Effector memory CD4-positive, alpha-beta T cell (primary cell): ENCODE measurements at regions not wholly inside any gene's neighbourhood (a gene's known extent, or its start where the extent isn't known, plus 50 kb on each side); places are given as distances from the start of the nearest gene placed in this dataset.

ENCODE experiments used
- DNase-seq, 3 donors: peaks; one replicate each; pipeline ENCODE4 v3.0.0-alpha.2; 2020
- H3K27ac ChIP-seq: 2 replicates; pipeline ENCODE4 v1.7.0; 2013; ENCODE audit warnings: mild to moderate bottlenecking, low read length, moderate library complexity; ENCODE audit not compliant: insufficient read depth, poor library complexity, severe bottlenecking
- H3K27me3 ChIP-seq: replicated peaks from 2 replicates; pipeline ENCODE4 v1.7.0; 2013; ENCODE audit warnings: mild to moderate bottlenecking, low read length; ENCODE audit not compliant: insufficient read depth, control insufficient read depth, poor library complexity, severe bottlenecking
- H3K36me3 ChIP-seq: 2 replicates; pipeline ENCODE4 v1.7.0; 2013; ENCODE audit warnings: mild to moderate bottlenecking, low read length, moderate library complexity; ENCODE audit not compliant: control insufficient read depth, insufficient read depth
- H3K4me1 ChIP-seq: 2 replicates; pipeline ENCODE4 v1.7.0; 2013; ENCODE audit warnings: low read length, mild to moderate bottlenecking; ENCODE audit not compliant: control insufficient read depth, insufficient read depth, poor library complexity, severe bottlenecking
- H3K4me3 ChIP-seq: 2 replicates; pipeline ENCODE4 v1.7.0; 2013; ENCODE audit warnings: low read length, low read depth, mild to moderate bottlenecking; ENCODE audit not compliant: insufficient read depth, poor library complexity, severe bottlenecking
- H3K9me3 ChIP-seq: 2 replicates; pipeline ENCODE4 v1.7.0; 2013; ENCODE audit warnings: mild to moderate bottlenecking, low read length, moderate library complexity; ENCODE audit not compliant: control insufficient read depth

DNA sequence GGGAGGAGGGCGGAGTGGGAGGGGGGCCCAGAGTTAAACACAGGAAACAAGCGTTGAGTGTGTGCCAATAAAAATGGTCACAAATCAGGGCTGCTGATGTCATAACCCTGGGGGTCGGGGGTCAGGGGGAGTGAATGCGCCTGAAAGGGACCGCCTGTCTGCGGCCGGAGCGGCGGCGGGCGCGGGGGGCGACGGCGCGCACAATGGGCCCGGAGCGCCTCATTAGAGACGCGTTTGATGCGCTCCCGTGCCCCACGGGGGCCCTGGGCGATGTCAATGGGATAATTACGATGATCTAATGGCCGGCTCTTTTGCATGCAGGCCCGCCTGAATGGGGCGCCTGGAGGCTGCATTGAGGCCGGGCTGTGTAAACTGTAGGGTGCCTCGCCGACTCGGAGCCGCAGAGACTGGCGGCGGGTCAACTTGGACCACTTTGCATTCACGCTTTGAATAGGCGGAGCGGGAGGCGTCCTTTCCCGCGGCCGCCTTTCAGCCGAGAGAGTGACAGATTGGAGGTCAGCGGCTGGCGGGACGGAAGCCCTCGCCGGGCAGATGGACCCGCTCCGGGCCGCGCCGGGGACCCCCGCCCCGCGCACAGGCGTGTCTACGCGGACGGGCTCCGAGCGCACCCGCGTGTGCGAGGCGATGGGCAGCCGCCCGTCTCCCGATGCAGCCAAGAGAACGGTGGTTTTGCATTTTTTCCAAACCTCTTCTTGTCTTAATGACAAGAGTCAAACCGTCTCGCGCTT is 296.1 kb downstream of the TFAP2C start:
- Histone ChIP-seq H3K27ac (no peak overlapping the region), H3K4me1 (no peaks in the 10 kb centered on the region), H3K27me3 (peaks cover 11% of the 10 kb centered on the region), H3K4me3 (no peak overlapping the region), H3K9me3 (no peaks in the 10 kb centered on the region), H3K36me3 (no peaks in the 10 kb centered on the region)
- no peak for DNase-seq

DNA sequence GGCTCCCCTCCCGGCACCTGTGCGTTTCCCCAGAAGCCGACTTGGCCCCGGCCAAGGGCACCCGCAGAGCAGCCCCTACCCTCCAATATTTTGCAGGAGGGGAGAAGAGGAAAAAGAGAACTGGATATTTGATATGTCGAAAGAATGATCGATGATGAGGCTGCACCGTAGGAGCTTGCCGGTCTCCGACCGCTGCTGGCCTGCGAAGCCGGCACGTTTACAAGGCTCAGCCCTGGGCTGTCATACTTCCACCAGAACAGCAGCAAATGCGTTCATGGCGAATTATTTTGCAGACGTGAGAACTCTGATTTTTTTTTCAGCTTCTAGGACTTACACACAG is 296.7 kb downstream of the TFAP2C start:
- Histone ChIP-seq H3K27me3 (peaks cover 11% of the 10 kb centered on the region), H3K36me3 (no peaks in the 10 kb centered on the region), H3K4me1 (no peaks in the 10 kb centered on the region), H3K9me3 (no peaks in the 10 kb centered on the region), H3K4me3 (no peak overlapping the region), H3K27ac (no peak overlapping the region)
- no peak for DNase-seq

DNA sequence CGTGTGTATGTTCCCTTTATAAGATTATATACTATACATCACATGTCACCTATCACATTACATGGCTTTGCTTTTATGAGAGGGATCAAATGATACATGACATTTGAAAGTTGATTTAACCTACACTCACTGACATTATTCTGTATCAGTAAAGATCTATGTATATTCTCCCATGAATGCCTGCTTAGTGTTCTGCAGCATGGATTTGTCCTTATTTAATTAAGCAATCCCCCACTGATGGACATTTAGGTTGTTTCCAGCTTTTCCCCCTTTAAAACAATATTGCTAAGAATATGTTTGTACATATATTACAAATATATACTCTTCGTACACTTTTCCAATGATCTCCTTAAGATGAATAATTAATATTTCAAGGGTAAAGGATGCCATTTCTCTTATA is 297.4 kb downstream of the TFAP2C start:
- no peak overlapping the region for H3K27ac ChIP-seq
- no peaks in the 10 kb centered on the region for H3K36me3 ChIP-seq
- DNase-seq, result no peak
- H3K4me3 ChIP-seq, result no peak overlapping the region
- H3K4me1 ChIP-seq, result no peaks in the 10 kb centered on the region
- H3K9me3 ChIP-seq, result no peaks in the 10 kb centered on the region
- peaks cover 11% of the 10 kb centered on the region for H3K27me3 ChIP-seq

DNA sequence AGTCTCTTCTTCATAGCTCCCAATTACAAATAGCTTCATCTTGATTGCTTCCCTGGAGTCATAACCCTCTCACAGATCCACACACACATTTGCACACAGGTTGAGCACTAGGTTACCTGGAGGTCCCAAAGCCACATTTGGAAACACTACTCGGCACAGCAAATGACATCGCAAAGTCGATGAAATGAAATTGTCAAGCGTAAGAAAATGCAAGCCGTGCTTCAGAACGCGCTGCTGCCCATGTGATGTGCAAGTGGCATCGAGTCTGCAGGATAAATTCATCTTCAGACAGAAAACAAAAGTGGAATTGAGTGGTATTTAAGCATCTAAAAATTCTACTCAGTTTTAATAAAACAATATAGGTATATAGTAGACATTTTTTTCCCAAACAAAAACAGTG is 298.0 kb downstream of the TFAP2C start:
- DNase-seq, result no peak
- no peaks in the 10 kb centered on the region for H3K9me3 ChIP-seq
- H3K27me3 ChIP-seq, result peaks cover 11% of the 10 kb centered on the region
- H3K27ac ChIP-seq, result no peak overlapping the region
- no peaks in the 10 kb centered on the region for H3K36me3 ChIP-seq
- H3K4me1 ChIP-seq, result no peaks in the 10 kb centered on the region
- no peak overlapping the region for H3K4me3 ChIP-seq

DNA sequence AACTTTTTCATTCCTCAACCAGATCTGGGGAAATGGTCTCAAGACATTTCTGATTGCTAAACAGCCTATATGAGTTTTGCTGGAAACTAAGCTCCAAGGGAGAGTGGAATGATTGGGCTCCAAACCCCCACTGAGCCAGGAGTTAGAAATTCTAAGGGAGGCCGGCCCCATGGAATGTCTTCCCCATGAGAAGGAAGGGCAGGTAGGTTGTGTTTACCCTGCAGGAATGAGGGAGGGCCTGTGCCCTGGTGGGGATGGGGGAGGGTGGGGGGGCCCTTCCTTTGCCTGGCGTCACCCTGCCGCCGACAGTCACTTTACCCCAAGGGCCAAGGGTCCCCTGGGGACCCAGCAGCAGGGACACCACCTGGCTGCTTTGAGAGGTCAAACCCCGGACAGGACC is 298.9 kb downstream of the TFAP2C start:
- Histone ChIP-seq H3K4me1 (no peaks in the 10 kb centered on the region), H3K27ac (no peak overlapping the region), H3K9me3 (no peaks in the 10 kb centered on the region), H3K27me3 (peaks cover 11% of the 10 kb centered on the region), H3K4me3 (no peak overlapping the region), H3K36me3 (no peaks in the 10 kb centered on the region)
- no peak for DNase-seq

DNA sequence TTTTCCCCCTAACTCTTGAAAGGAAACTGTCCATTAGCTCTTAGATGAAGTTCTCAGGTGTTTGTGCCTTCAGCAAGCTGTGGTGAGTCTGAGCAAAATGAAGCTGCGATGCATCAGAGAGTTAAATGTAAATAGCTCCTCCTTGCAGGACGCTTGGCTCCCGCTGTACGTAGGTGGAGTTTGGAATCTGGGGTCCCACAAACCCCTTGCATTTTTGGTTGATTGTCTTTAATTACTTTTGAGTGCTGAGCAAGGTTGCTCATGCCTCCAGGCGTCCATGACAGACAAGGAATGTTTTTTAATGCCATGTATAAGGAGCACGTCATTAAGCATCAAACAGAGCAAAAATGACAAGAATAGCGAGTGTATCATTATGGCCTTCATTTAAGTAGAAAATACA is 300.5 kb downstream of the TFAP2C start:
- DNase-seq, result no peak
- Histone ChIP-seq H3K27ac (no peak overlapping the region), H3K36me3 (no peaks in the 10 kb centered on the region), H3K4me3 (no peak overlapping the region), H3K9me3 (no peaks in the 10 kb centered on the region), H3K4me1 (no peaks in the 10 kb centered on the region), H3K27me3 (peaks cover 8% of the 10 kb centered on the region)

DNA sequence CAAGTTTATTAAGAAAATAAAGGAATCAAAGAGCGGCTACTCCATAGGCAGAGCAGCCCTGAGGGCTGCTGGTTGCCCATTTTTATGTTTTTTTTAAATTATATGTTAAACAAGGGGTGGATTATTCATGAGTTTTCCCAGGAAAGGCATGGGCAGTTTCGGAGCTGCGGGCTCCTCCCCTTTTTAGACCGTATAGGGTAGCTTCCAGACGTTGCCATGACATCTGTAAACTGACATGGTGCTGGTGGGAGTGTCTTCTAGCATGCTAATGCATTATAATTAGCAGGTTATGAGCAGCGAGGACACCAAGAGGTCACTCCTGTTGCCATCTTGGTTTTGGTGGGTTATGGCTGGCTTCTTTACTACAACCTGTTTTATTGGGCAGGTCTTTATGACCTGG is 301.8 kb downstream of the TFAP2C start:
- no peak for DNase-seq
- H3K27me3 ChIP-seq, result no peaks in the 10 kb centered on the region
- no peaks in the 10 kb centered on the region for H3K36me3 ChIP-seq
- H3K27ac ChIP-seq, result no peak overlapping the region
- H3K4me3 ChIP-seq, result no peak overlapping the region
- H3K4me1 ChIP-seq, result no peaks in the 10 kb centered on the region
- H3K9me3 ChIP-seq, result no peaks in the 10 kb centered on the region

DNA sequence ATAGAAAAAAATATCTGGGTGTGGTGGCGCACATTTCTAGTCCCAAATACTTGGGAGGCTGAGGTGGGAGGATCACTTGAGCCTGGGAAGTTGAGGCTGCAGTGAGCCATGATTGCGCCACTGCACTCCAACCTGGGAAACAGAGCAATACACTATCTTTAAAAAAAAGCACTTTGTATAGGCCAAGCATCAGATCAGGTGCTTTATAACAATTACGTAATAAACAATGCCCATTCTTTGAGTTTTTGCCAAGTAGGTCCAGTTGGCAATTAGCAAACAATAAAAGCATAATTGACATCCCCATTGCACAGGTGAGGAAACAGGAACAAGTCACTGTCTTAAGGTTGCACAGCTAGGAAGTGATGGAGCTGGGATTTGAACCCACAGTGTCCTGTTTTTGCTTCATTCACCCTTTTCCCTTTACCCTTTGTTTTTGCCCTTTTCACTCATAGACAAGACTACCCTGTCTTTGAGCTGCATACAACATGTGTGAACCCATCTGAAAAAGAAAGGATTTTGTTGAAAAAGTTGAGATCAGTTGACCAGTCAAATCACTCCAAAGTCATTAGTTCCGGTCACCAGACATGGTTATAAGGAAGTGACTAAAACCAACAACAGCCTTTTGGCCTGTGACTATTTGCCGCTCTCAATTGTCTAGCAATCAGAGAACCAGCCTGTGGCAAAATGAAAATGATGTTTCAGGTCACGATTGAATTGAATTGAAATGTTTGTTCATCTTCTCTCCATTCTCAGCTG is 303.6 kb downstream of the TFAP2C start:
- no peaks in the 10 kb centered on the region for H3K9me3 ChIP-seq
- H3K27me3 ChIP-seq, result no peaks in the 10 kb centered on the region
- H3K36me3 ChIP-seq, result no peaks in the 10 kb centered on the region
- DNase-seq, result no peak
- H3K4me1 ChIP-seq, result no peaks in the 10 kb centered on the region
- H3K4me3 ChIP-seq, result no peak overlapping the region
- no peak overlapping the region for H3K27ac ChIP-seq

DNA sequence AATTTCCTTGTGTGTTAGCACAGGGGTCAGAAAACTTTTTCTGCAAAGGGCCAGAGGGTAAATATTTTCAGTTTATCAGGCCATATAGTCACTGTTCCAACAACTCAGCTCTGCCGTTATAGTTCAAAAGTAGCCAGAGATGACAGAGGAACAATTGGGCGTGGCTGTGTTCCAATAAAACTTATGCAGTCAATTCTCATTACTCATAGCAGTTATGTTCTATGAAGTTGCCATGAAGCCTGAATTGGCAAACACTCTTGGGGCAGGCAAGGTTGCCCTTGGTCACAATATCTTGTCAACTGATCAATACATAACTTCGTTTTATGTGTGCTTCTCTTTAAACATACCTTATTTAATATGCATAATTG is 304.2 kb downstream of the TFAP2C start:
- Histone ChIP-seq H3K27ac (no peak overlapping the region), H3K36me3 (no peaks in the 10 kb centered on the region), H3K9me3 (no peaks in the 10 kb centered on the region), H3K4me3 (no peak overlapping the region), H3K27me3 (no peaks in the 10 kb centered on the region), H3K4me1 (no peaks in the 10 kb centered on the region)
- DNase-seq, result no peak

DNA sequence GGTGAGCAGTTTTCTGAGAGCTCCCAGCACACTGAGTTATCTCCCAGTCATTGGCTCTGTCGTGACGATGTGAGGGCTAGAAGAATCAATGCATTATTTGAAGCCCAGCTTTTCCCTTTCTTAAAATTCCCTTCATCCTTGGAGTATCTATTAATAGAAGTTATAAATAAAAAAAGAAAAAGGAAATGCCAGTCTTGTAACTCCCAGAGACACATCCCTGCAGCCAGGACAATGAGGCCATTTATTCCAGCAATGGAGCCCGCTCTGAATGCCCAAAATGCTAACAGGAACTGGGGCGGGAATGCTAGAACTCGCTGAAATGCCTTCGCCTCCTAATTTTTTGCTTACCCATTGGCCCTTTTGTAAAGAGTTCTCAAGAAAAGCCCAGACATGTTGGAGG is 305.8 kb downstream of the TFAP2C start:
- no peak for DNase-seq
- Histone ChIP-seq H3K4me1 (no peaks in the 10 kb centered on the region), H3K36me3 (no peaks in the 10 kb centered on the region), H3K27me3 (no peaks in the 10 kb centered on the region), H3K27ac (no peak overlapping the region), H3K9me3 (no peaks in the 10 kb centered on the region), H3K4me3 (no peak overlapping the region)
